Endothelial cell of umbilical vein (primary cell): ENCODE measurements at regions not wholly inside any gene's neighbourhood (a gene's known extent, or its start where the extent isn't known, plus 50 kb on each side); places are given as distances from the start of the nearest gene placed in this dataset.

Experiments used
- BruUV-seq: library from RNA; stranded (reverse); fragments of 400-500 nt; replicated peaks from 2 replicates; lab custom pipeline; 2021; lab: Mats Ljungman, UMichigan
- CTCF ChIA-PET: fragments of 300-600, 350-600 bp; sonication (Branson Sonifier 250); formaldehyde crosslinking; loops from one replicate; lab custom pipeline; 2021; ENCODE audit warnings: antibody characterized with exemption, inconsistent platforms; lab: Charles Lee
- POLR2A ChIA-PET: fragments of 300-600, 350-600 bp; sonication (Branson Sonifier 250); formaldehyde crosslinking; loops from one replicate; lab custom pipeline; 2021; ENCODE audit warnings: antibody characterized with exemption, inconsistent platforms; lab: Charles Lee
- DNase-seq: peaks from one replicate; pipeline ENCODE4 v3.0.0-alpha.2; 2011; ENCODE audit warnings: low read depth, low spot score
- FAIRE-seq: peaks from 2 replicates; lab custom pipeline; 2011; peaks lifted over from hg19 to GRCh38; lab: Jason Lieb, UNC
- H2AFZ ChIP-seq: 2 replicates; pipeline ENCODE4 v1.6.0; 2012; ENCODE audit warnings: low read depth, low read length, control low read depth, inconsistent platforms
- H3K27ac ChIP-seq: 2 replicates; pipeline ENCODE4 v1.5.1; 2011; ENCODE audit warnings: low read depth, mild to moderate bottlenecking, control low read depth, low read length, moderate library complexity; ENCODE audit not compliant: insufficient read depth
- H3K27me3 ChIP-seq, 2 experiments: 2 replicates each; pipeline versions ENCODE4 v1.6.0 to v1.6.1; 2011; ENCODE audit warnings: low read length in 2 of 2, mixed read lengths in 1 of 2; ENCODE audit not compliant: control insufficient read depth in 2 of 2, insufficient read depth in 2 of 2
- H3K36me3 ChIP-seq, 2 experiments: 2 replicates in 1 of 2; 3 replicates in 1 of 2; pipeline ENCODE4 v1.5.1; 2011; ENCODE audit warnings: low read length in 2 of 2, mild to moderate bottlenecking in 1 of 2, moderate library complexity in 1 of 2; ENCODE audit not compliant: control insufficient read depth in 2 of 2, insufficient read depth in 2 of 2; ENCODE audit errors: extremely low read depth in 1 of 2
- H3K4me1 ChIP-seq: 3 replicates; pipeline ENCODE4 v1.5.1; 2011; ENCODE audit warnings: mild to moderate bottlenecking, low read length; ENCODE audit not compliant: control insufficient read depth, insufficient read depth; ENCODE audit errors: extremely low read depth
- H3K4me2 ChIP-seq: 2 replicates; pipeline ENCODE4 v1.6.1; 2011; ENCODE audit warnings: low read length, control low read depth, mixed read lengths; ENCODE audit not compliant: insufficient read depth
- H3K4me3 ChIP-seq, 3 experiments: fragments of 200-600 bp in 1 of 3; sonication (generic), shearing (Covaris generic) in 1 of 3; replicated peaks in 1 of 3; 2 replicates each; pipeline ENCODE4 v1.5.1; 2011 to 2016; ENCODE audit warnings: control low read depth in 3 of 3, low read length in 3 of 3, mild to moderate bottlenecking in 2 of 3, inconsistent platforms in 1 of 3, low read depth in 1 of 3, moderate library complexity in 1 of 3; ENCODE audit not compliant: insufficient read depth in 1 of 3
- H3K79me2 ChIP-seq: 2 replicates; pipeline ENCODE4 v1.6.0; 2012; ENCODE audit warnings: low read length, inconsistent platforms; ENCODE audit not compliant: control insufficient read depth, insufficient read depth
- H3K9ac ChIP-seq: replicated peaks from 2 replicates; pipeline ENCODE3; 2011; ENCODE audit warnings: low read length, control low read depth; ENCODE audit not compliant: insufficient read depth; ENCODE audit errors: extremely low read depth
- H3K9me1 ChIP-seq: replicated peaks from 3 replicates; pipeline ENCODE4 v1.6.0; 2011; ENCODE audit warnings: mild to moderate bottlenecking, low read length; ENCODE audit not compliant: control insufficient read depth, insufficient read depth; ENCODE audit errors: extremely low read depth
- H3K9me3 ChIP-seq: replicated peaks from 2 replicates; pipeline ENCODE4 v1.5.1; 2012; ENCODE audit warnings: low read length, inconsistent platforms; ENCODE audit not compliant: control insufficient read depth, insufficient read depth
- H4K20me1 ChIP-seq: replicated peaks from 2 replicates; pipeline ENCODE3; 2011; ENCODE audit warnings: mild to moderate bottlenecking, low read length; ENCODE audit not compliant: control insufficient read depth, insufficient read depth; ENCODE audit errors: extremely low read depth
- CTCF ChIP-seq, 2 donors: IDR thresholded peaks; 1 replicate in 1 of 2; 2 replicates in 1 of 2; pipeline ENCODE4 v1.5.1; 2011; ENCODE audit warnings: low read length in 2 of 2, mild to moderate bottlenecking in 2 of 2, moderate library complexity in 2 of 2, control low read depth in 1 of 2, inconsistent platforms in 1 of 2, low read depth in 1 of 2; ENCODE audit not compliant: insufficient read depth in 1 of 2; ENCODE audit errors: extremely low read depth in 1 of 2
- GATA2 ChIP-seq: IDR thresholded peaks from 2 replicates; pipeline ENCODE4 v1.7.0; 2011; ENCODE audit warnings: low read depth, mild to moderate bottlenecking, moderate library complexity, mixed read lengths, low read length; ENCODE audit not compliant: insufficient read length, insufficient read depth
- JUN ChIP-seq: IDR thresholded peaks from 2 replicates; pipeline ENCODE4 v1.6.1; 2011; ENCODE audit warnings: borderline replicate concordance, low read depth; ENCODE audit not compliant: insufficient read length, insufficient read depth
- MAX ChIP-seq: IDR thresholded peaks from 2 replicates; pipeline ENCODE4 v1.6.1; 2011; ENCODE audit not compliant: insufficient read depth, insufficient read length
- MYC ChIP-seq: IDR thresholded peaks from one replicate; pipeline ENCODE4 v1.6.1; 2011; ENCODE audit warnings: mild to moderate bottlenecking, low read depth, low read length
- POLR2A ChIP-seq: IDR thresholded peaks from 2 replicates; pipeline ENCODE4 v1.6.1; 2012; ENCODE audit warnings: low read depth, mild to moderate bottlenecking, control low read depth, low read length
- POLR2AphosphoS5 ChIP-seq: IDR thresholded peaks from 2 replicates; pipeline ENCODE4 v1.6.1; 2012; ENCODE audit warnings: low read depth, mild to moderate bottlenecking, control low read depth, low read length, moderate library complexity; ENCODE audit not compliant: insufficient read depth
- dilution Hi-C: fragments of 300-500 bp; cut with MboI; formaldehyde crosslinking; loops from one replicate; pipeline ENCODE4 v1.15.0; 2019; ENCODE audit warnings: low sequenced_read_pairs; ENCODE audit not compliant: extremely low pct_ligation_motif_present
- intact Hi-C: fragments of 100-400 bp; cut with micrococcal nuclease; formaldehyde crosslinking; loops from one replicate; pipeline ENCODE4 v1.10.0; 2022

- H3K4me3 ChIP-seq: no peak overlapping the region
- dilution Hi-C loops: no loop called here
- H3K4me2 ChIP-seq: no peak overlapping the region
- H3K9me3 ChIP-seq: no peaks in the 10 kb centered on the region
- H3K27me3 ChIP-seq: no peaks in the 10 kb centered on the region
- POLR2A ChIA-PET: no interaction called here
- no TSS peak for BruUV-seq
- TF ChIP-seq MAX: no peak
- no peak for TF ChIP-seq POLR2AphosphoS5
- TF ChIP-seq CTCF (IDR thresholded peaks at IDR 0.05; ENCODE audit: extremely low read depth in 1 of 2, insufficient read depth in 1 of 2, low read depth in 1 of 2, low read length in 2 of 2): no peak
- TF ChIP-seq MYC: no peak
- no peak for TF ChIP-seq GATA2
- TF ChIP-seq POLR2A: no peak
- TF ChIP-seq JUN: no peak
- H2AFZ ChIP-seq: no peak overlapping the region
- H3K79me2 ChIP-seq: no peaks in the 10 kb centered on the region
- no peaks in the 10 kb centered on the region for H4K20me1 ChIP-seq
- H3K4me1 ChIP-seq: peaks cover 23% of the 10 kb centered on the region
- no peaks in the 10 kb centered on the region for H3K9me1 ChIP-seq
- CTCF ChIA-PET: interaction anchor here (1.2 to 1.4 kb wide), 2 partner anchors 9 to 159 kb away, joined by 3 read pairs; partner anchors contain the start of gene RRBP1
- H3K9ac ChIP-seq: no peak overlapping the region
- intact Hi-C loops: no loop called here
- FAIRE-seq (no peak), DNase-seq (no peak)
- no peaks in the 10 kb centered on the region for H3K36me3 ChIP-seq
- H3K27ac ChIP-seq: no peak overlapping the region
Observed at GRCh38 chr20:17841751-17842215, 126.8 kb downstream of the SNX5 start.
